ENCODE measurements at regions not wholly inside any gene's neighbourhood (a gene's known extent, or its start where the extent isn't known, plus 50 kb on each side); places are given as distances from the start of the nearest gene placed in this dataset.

GRCh38 chr11:26076233-26076990 lies 255.5 kb upstream of the ANO3 start (continued):
- no peak for TF ChIP-seq ZNF462 (CRISPR knock-in tag; IDR thresholded peaks at IDR 0.05)
- TF ChIP-seq CREB1 (CRISPR knock-in tag; IDR thresholded peaks at IDR 0.05; ENCODE audit: low read depth) = no peak
- TF ChIP-seq STAT1 (IDR thresholded peaks at IDR 0.05; ENCODE audit: unreplicated experiment) = no peak
- no peak for TF ChIP-seq CTCF (conservative IDR thresholded peaks at IDR 0.05; ENCODE audit: low read depth in 2 of 2)
- TF ChIP-seq EZH2phosphoT487 (IDR thresholded peaks at IDR 0.05; ENCODE audit: unreplicated experiment) = no peak

- H3K9me2 ChIP-seq (ENCODE audit: insufficient read depth) = no peaks in the 10 kb centered on the region
- H3K27me3 Mint-ChIP-seq (ENCODE audit: insufficient read depth, low read depth, poor library complexity) = peaks cover 1% of the 10 kb centered on the region
- H3K27ac Mint-ChIP-seq = no peak overlapping the region
- no peak overlapping the region for H3K27ac ChIP-seq (ENCODE audit: low read depth)
- no peaks in the 10 kb centered on the region; the same call in 2 of the 3 replicates for H3K4me1 Mint-ChIP-seq
- no peaks in the 10 kb centered on the region for H3K79me2 ChIP-seq (replicated peaks; ENCODE audit: insufficient read depth)
- no peak overlapping the region for H3K4me2 ChIP-seq
- H4K20me1 ChIP-seq (replicated peaks; ENCODE audit: insufficient read depth) = no peaks in the 10 kb centered on the region
- H3K4me3 ChIP-seq = no peak overlapping the region
- no peak for ATAC-seq
- H2AFZ ChIP-seq = no peak overlapping the region
- no peaks in the 10 kb centered on the region for H3K36me3 Mint-ChIP-seq (ENCODE audit: low read depth)
- H3F3A ChIP-seq (replicated peaks; ENCODE audit: low read depth) = no peaks in the 10 kb centered on the region
- H3K27me3 ChIP-seq (ENCODE audit: insufficient read depth) = no peaks in the 10 kb centered on the region
- no peak for DNase-seq (ENCODE audit: low spot score)
- H3K9me3 Mint-ChIP-seq = no peaks in the 10 kb centered on the region
- no peak overlapping the region for H3K4me3 Mint-ChIP-seq
- H3K4me1 ChIP-seq (ENCODE audit: insufficient read depth) = peaks cover 3% of the 10 kb centered on the region
- no peaks in the 10 kb centered on the region for H3K36me3 ChIP-seq (ENCODE audit: insufficient read depth)
- TF ChIP-seq JUNB (IDR thresholded peaks at IDR 0.05; ENCODE audit: unreplicated experiment) = no peak
- TF ChIP-seq NANOG (IDR thresholded peaks at IDR 0.05; ENCODE audit: borderline replicate concordance) = no peak
- TF ChIP-seq REST (IDR thresholded peaks at IDR 0.05; ENCODE audit: unreplicated experiment) = no peak
- TF ChIP-seq EZH2phosphoT487 (IDR thresholded peaks at IDR 0.05; ENCODE audit: unreplicated experiment) = no peak
- TF ChIP-seq STAT1 (IDR thresholded peaks at IDR 0.05; ENCODE audit: unreplicated experiment) = no peak
- TF ChIP-seq EZH2 (IDR thresholded peaks at IDR 0.05; ENCODE audit: low read depth, unreplicated experiment) = no peak
Observed at GRCh38 chr11:26078231-26078821, 253.6 kb upstream of the ANO3 start.

Data from GM23338 (cell line).